Stimulated activated CD8-positive, alpha-beta memory T cell treated with anti-CD3 and anti-CD28 coated beads, Interleukin-15, amount 100 ng/mL, for 4 hours (primary cell): ENCODE measurements at regions not wholly inside any gene's neighbourhood (a gene's known extent, or its start where the extent isn't known, plus 50 kb on each side); places are given as distances from the start of the nearest gene placed in this dataset.

ENCODE experiments used
- DNase-seq, 2 donors: peaks; one replicate each; pipeline ENCODE4 v3.0.0-alpha.2; 2020; ENCODE audit warnings: low read depth in 2 of 2

GRCh38 chr3:150216866-150217600 is 191.1 kb upstream of the TSC22D2 start:
- DNase-seq: no peak

GRCh38 chr3:150216041-150216811 is 191.9 kb upstream of the TSC22D2 start:
- DNase-seq: no peak

- DNase-seq: no peak
Observed at GRCh38 chr3:150215616-150216015, 192.5 kb upstream of the TSC22D2 start.

GRCh38 chr3:150213577-150213976 is 194.5 kb upstream of the TSC22D2 start:
- no peak for DNase-seq

- no peak for DNase-seq
Observed at GRCh38 chr3:150210461-150211110, 197.5 kb upstream of the TSC22D2 start.

GRCh38 chr3:150203273-150203672 is 204.8 kb upstream of the TSC22D2 start:
- no peak for DNase-seq

- DNase-seq: no peak
Observed at GRCh38 chr3:150202711-150203110, 205.4 kb upstream of the TSC22D2 start.

GRCh38 chr3:150194957-150195356 is 213.1 kb upstream of the TSC22D2 start:
- DNase-seq: no peak

GRCh38 chr3:150194513-150194912 is 213.6 kb upstream of the TSC22D2 start:
- no peak for DNase-seq

- no peak for DNase-seq
Observed at GRCh38 chr3:150184426-150185071, 213.9 kb upstream of the PFN2 start.

GRCh38 chr3:150183678-150184425 is 213.2 kb upstream of the PFN2 start:
- DNase-seq: peak in 1 of 2 donors; percentile 3

GRCh38 chr3:150180334-150180733 is 209.6 kb upstream of the PFN2 start:
- no peak for DNase-seq

- DNase-seq: no peak
Observed at GRCh38 chr3:150179330-150179729, 208.6 kb upstream of the PFN2 start.

GRCh38 chr3:150177673-150178381 is 207.1 kb upstream of the PFN2 start:
- no peak for DNase-seq

- no peak for DNase-seq
Observed at GRCh38 chr3:150174179-150174578, 203.5 kb upstream of the PFN2 start.

- no peak for DNase-seq
Observed at GRCh38 chr3:150172356-150172755, 201.7 kb upstream of the PFN2 start.

GRCh38 chr3:150170852-150171520 is 200.3 kb upstream of the PFN2 start:
- DNase-seq: no peak

- no peak for DNase-seq
Observed at GRCh38 chr3:150169330-150169940, 198.7 kb upstream of the PFN2 start.

- no peak for DNase-seq
Observed at GRCh38 chr3:150168698-150169097, 198.0 kb upstream of the PFN2 start.
